ENCODE measurements at regions not wholly inside any gene's neighbourhood (a gene's known extent, or its start where the extent isn't known, plus 50 kb on each side); places are given as distances from the start of the nearest gene placed in this dataset.

DNA sequence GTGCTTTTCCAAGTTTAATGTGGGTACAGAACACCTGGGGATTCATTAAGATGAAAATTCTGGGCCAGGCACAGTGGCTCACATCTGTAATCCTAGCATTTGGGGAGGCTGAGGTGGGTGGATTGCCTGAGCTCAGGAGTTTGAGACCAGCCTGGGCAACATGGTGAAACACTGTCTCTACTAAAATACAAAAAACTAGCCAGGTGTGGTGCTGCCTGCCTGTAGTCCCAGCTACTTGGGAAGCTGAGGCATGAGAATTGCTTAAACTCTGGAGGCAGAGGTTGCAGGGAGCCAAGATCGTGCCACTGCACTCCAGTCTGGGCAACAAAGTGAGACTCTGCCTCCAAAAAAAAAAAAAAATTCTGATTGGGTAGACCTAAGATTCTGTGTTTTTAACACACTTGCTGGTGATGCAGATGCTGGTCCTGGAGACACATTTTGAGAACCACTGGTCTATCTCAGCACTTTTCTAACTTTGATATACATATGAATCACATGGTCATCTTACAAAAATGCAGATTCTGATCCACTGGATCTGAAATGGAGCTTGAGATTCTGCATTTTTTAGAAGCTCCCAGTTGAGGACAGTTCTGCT, 223.8 kb upstream of the SATB1 start:
- TF ChIP-seq, protein P1, sequence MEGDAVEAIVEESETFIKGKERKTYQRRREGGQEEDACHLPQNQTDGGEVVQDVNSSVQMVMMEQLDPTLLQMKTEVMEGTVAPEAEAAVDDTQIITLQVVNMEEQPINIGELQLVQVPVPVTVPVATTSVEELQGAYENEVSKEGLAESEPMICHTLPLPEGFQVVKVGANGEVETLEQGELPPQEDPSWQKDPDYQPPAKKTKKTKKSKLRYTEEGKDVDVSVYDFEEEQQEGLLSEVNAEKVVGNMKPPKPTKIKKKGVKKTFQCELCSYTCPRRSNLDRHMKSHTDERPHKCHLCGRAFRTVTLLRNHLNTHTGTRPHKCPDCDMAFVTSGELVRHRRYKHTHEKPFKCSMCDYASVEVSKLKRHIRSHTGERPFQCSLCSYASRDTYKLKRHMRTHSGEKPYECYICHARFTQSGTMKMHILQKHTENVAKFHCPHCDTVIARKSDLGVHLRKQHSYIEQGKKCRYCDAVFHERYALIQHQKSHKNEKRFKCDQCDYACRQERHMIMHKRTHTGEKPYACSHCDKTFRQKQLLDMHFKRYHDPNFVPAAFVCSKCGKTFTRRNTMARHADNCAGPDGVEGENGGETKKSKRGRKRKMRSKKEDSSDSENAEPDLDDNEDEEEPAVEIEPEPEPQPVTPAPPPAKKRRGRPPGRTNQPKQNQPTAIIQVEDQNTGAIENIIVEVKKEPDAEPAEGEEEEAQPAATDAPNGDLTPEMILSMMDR (IDR thresholded peaks at IDR 0.05 in 2 of 3, conservative IDR thresholded peaks at IDR 0.05 in 1 of 3; ENCODE audit: insufficient read depth in 2 of 3, low read depth in 1 of 3, low read length in 3 of 3) = no peak
- TF ChIP-seq ZNF133 (CRISPR knock-in tag; IDR thresholded peaks at IDR 0.05) = no peak
- no peak for TF ChIP-seq CEBPB (tag; IDR thresholded peaks at IDR 0.05)
- TF ChIP-seq NRF1 (conservative IDR thresholded peaks at IDR 0.05 in 1 of 2, IDR thresholded peaks at IDR 0.05 in 1 of 2) = no peak
- no peak for TF ChIP-seq TCF7 (IDR thresholded peaks at IDR 0.05; ENCODE audit: borderline replicate concordance)
- no peak for TF ChIP-seq NFYB (IDR thresholded peaks at IDR 0.05; ENCODE audit: extremely low read depth, insufficient read length)

All from K562 (cell line).